ENCODE measurements at regions not wholly inside any gene's neighbourhood (a gene's known extent, or its start where the extent isn't known, plus 50 kb on each side); places are given as distances from the start of the nearest gene placed in this dataset.

- DNase-seq (ENCODE audit: low spot score), result no peak
Measured at GRCh38 chr10:33422471-33423153, 88.1 kb upstream of the NRP1 start.

DNA sequence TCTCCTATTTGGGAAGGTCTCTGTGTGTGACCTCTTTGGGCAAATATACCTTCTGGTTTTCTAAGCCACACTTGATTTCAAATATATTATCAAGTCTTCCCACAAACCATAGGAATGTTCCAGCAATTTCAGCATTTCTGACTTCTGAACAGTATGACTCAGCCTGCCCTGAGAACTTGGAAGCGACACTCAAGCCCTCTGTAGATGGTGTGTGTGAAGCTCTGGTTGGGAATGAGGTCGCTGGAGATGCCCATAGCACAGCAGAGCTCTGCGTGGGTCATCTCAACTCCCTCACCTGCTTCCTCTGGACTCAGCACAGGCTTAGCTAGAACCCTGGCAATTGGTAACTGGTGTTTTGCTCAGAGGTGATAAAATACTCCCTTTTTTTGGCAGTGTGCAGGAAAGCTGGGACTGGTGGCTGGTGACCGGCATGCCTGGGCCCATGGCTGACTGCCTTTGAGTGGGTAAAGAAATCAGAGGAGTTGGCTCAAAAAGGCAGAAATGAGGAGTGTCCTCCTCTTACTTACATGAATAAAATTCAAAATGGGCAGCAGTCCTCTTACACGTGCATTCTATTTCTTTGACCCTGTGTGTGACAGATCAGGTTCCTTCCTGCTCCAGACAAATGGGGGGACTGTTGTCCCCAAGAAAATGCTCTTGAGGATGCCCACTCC, 87.5 kb upstream of the NRP1 start:
- no peak for DNase-seq (ENCODE audit: low spot score)

DNA sequence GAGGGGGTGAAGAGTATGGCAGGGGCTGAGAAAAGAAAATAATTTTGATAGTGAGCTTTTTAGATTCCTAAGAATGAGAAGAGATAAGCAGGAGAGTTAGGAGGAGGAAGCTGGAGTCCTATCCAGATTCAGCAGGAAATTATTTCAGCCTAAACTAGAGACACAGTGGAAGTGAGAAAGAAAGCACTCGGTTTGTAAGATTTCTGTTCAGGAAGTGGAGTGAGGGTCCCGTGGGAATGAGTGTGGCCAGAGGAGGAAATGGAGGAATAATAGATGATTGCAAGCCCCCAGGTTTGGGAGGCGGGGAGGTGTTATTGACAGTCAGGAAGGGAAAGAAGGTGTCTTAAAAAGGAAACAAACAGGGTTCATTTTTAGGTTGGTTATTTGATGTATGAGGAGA, 84.8 kb upstream of the NRP1 start:
- no peak for DNase-seq (ENCODE audit: low spot score)

DNA sequence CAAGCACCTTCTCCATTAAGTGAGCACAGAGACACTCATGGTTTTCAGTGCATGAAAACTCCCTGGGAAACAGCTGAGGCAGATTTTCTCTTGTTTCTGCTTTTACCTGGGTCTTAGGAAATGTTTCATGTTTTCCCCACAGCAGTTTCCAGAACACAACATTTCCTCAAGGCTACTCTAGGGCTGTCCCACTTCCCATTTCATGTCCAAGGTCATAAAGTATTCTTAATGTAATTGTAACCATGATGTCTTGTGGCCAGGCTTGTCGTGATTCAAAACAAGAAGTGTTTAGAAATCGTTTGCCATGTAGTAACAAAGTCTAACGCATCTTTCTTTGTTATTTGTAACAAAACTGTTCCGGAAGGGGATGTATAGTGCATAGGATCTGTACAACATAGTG, 83.8 kb upstream of the NRP1 start:
- DNase-seq (ENCODE audit: low spot score), result no peak

DNA sequence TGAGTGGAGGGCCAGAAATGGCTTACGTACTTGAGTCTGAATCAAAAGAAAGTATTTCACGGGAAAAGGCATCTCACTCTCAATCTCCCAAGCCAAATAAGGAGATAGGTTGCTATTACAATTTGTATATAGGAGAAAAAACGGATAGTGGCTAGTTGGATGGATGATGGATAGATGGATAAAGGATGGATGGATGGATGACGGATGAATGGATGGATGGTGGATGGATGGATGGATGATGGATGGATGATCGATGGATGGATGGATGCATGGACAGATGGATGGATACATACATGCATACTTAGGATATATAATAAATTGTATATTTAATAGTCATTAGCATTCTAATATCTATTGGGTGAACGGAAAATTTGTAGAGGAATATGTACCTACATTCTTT, 82.2 kb upstream of the NRP1 start:
- no peak for DNase-seq (ENCODE audit: low spot score)

GRCh38 chr10:33416209-33416608, 81.7 kb upstream of the NRP1 start:
- no peak for DNase-seq (ENCODE audit: low spot score)

DNA sequence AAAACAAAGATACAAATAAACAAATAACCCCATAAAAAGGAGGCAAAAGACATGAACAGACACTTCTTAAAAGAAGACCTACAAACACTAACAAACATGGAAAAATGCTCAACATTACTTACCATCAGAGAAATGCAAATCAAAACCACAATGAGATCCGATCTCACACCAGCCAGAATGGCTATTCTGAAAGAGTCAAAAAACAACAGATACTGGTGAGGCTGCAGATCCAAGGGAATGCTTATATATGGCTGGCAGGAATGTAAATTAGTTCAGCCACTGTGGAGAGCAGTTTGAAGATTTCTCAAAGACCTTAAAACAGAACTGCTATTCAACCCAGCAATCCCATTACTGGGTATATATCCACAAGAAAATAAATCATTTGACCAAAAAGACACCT, 80.4 kb upstream of the NRP1 start:
- DNase-seq (ENCODE audit: low spot score), result no peak

GRCh38 chr10:33412653-33413361, 78.3 kb upstream of the NRP1 start:
- no peak for DNase-seq (ENCODE audit: low spot score)

- DNase-seq (ENCODE audit: low spot score), result no peak
Measured at GRCh38 chr10:33412241-33412640, 77.8 kb upstream of the NRP1 start.

GRCh38 chr10:33410860-33411234, 76.4 kb upstream of the NRP1 start:
- no peak for DNase-seq (ENCODE audit: low spot score)

DNA sequence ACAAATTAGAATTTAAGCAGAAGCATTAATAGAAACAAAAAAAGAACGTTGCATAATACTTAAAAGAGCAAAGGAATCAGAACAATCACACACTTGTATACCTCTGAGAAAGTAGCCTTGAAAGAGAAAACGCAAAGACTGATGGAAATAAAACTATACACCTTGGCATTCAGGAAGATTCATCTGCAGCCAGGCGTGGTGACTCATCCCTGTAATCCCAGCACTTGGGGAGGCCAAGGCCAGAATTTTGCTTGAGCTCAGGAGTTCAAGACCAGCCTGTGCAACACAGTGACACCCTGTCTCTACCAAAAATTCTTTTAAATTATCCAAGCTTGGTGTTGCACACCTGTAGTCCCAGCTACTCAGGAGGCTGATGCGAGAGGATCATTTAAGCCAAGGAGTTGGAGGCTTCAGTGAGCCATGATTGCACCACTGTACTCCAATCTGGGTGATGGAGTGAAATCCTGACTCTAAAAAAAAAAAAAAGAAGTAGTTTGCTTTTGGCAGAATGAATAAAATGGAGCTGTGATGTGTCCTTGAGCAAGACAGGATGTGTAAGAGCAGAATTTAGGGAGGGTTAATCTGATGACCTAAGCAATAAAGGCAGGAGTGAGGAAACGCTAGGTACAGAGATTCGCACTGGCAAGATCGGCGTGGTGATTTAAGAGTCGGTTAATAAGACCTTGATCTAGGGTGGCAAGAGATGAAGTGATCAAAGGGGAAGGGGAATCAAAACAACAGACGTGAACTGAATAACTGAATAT, 75.8 kb upstream of the NRP1 start:
- no peak for DNase-seq (ENCODE audit: low spot score)

GRCh38 chr10:33406596-33406995, 72.1 kb upstream of the NRP1 start:
- no peak for DNase-seq (ENCODE audit: low spot score)

DNA sequence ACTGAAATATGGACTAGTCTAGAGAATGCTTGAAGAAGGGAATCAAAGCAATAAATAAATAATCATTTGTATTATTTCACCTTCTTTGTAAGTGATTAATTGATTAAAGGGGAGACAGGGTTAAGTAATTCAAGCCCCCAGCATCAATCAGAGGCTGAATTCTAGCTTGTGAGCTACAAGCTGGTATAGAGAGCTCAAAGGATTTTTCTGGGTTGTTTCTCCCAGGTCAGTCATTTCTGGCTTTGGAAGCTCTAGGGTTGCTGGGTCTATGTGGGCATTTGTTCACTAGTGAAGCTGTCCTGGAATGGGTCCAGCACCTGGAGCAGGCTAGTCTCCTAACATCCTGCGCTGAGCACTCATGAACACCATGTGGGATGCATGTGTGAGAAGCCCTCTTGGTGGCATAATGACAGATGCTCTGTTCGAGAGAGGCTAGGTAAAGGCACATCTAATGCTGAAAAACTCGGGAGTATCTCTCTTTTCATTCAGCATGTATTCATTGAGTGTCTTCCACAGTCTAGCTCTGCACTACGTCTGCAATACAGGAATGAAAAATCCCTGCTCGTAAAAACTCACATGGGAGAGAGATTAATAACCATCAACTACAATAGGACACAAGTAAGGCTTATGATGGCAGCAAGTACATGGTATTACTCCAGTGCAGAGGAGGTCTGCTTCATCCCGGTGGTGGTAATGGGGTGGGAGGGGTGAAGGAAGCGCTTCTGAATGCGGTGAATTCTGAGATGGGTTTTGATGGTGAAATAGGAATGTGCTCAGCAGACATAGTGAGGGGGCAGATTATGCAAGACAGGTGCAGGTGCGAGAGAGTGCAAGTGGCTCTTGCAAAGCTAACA, 68.0 kb upstream of the NRP1 start:
- DNase-seq (ENCODE audit: low spot score), result no peak

DNA sequence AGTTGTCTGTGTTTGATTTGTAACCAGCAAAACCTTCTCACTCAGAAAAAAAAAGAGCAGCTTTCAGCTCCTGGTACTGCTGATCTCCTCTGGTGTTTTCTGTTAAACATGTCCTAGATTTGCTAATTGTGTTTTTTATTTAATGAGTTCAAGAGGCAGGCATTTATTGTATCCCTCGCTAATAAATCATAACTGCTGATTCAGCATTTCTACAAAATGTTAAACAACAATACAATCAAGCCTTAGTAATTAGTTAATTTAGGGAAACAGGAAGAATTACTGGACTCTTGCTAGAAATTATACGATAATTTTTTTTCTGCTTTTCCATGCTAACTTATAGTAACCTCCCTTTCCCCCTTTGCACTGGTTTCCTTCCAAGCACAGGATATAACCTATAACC, 66.8 kb upstream of the NRP1 start:
- no peak for DNase-seq (ENCODE audit: low spot score)

DNA sequence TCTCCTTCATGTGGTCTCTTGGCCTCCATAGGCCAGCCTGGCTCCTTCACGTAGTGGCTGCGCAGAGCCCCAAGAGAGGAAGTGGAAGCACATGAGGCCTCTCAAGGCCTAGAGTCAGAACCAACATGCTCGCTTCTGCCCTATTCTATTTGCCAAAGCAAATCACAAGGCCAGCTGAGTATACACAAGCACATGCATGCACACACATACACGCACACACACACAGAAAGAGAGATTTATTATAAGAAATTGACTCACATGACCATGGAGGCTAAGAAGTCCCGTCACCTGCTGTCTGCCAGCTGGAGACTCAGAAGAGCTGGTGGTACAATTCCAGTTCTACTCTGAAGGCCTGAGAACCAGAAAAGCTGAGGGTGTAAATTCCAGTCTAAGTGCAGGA, 64.3 kb upstream of the NRP1 start:
- no peak for DNase-seq (ENCODE audit: low spot score)

DNA sequence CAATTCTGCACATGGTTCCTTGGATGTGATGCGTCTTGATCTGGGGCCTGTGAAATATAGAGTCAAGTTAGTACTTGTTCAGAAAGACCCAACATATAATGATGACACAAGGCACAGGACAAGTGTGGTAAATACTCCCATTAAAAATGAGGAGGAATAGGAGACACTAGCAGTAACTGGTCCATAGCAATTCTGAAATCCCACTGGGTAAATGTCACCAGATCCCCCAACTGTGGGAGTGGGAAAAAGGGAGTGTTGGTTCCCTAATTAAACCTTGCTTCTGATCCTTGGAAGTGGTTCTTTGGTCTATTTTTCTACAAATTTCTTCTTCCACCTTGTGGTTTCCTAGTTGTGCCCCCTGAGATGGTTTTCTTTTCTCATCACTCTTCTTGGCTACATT, 62.5 kb upstream of the NRP1 start:
- no peak for DNase-seq (ENCODE audit: low spot score)

DNA sequence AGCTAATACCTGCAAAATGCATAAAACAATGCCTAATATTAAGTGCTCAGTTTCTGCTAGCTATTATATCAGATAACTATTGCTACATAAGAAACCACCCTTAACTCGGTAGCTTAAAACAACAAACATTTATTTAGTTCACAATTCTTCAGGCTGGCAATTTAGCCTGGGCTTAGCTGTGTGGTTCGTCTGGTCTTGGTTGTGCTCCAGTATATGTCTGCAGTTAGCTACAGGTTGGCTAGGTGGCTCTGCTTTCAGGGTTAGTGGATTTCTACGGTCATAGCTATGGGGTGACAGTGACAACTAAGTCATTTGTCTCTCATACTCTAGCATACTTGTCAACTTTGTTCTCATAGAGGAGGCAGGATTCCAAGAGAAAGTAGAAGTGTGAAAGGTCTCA, 61.8 kb upstream of the NRP1 start:
- no peak for DNase-seq (ENCODE audit: low spot score)

DNA sequence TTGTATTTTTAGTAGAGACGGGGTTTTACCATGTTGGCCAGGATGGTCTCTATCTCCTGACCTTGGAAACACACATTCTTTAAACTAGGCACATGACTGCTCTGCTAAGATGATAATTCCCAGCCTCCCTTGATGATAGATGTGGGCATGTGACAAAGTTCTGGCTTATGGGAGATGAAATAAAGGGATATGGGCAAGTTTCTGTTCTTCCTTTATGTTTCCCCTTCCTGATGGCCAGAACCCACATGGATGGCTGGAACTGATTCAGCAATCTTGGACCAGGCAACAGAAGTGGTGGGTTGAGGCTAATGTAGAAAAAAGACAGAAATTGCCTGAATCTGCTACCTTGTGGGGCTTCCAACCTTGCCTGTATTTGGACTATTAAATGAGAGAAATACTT, 60.7 kb upstream of the NRP1 start:
- DNase-seq (ENCODE audit: low spot score), result no peak

DNA sequence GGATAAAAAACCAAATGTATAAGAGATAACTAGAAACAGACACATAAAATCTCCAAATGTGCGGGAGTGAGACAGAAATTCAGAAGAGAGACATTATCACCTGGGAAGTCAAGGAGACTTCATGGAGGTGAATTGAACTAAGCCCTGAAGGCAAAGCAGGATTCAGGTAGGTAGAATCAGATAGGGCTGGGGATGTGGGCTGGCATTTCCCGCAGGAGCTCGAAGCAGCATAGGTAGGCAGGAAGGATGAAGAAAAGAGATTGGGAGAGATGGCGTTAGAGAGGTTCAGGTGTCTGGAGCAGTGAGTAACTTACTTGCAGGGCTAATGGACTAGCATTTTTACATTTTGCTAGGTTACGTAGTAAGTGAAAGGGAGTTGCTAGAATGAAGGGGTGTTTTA, 58.2 kb upstream of the NRP1 start:
- DNase-seq (ENCODE audit: low spot score), result no peak

- DNase-seq (ENCODE audit: low spot score), result no peak
Measured at GRCh38 chr10:33391611-33392465, 57.4 kb upstream of the NRP1 start.

Measured in SK-N-DZ (cell line).